ENCODE measurements at regions not wholly inside any gene's neighbourhood (a gene's known extent, or its start where the extent isn't known, plus 50 kb on each side); places are given as distances from the start of the nearest gene placed in this dataset.
"Not testable (repeated sequence)": the region's sequence is repeated elsewhere in the genome, so short reads cannot be mapped to it uniquely, and the experiment has no call there.

DNA sequence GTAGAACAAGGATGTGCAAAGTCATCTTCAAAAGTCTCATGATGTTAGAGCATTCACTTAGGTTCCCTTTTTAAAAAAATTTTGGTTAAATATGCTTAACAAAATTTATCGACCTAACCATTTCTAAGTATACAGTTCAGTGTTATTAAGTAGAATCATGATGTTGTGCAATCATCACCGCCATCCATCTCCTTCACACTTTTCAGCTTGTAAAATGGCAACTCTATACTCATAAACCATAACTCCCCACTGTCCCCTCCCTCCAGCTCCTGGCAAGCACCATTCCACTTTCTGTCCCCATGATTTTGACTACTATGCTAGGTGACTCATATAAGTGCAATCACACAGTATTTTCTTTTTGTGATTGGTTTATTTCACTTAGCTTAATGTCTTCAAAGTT lies 895.0 kb downstream of the TBL1XR1 start:
- DNase-seq: no peak

GRCh38 chr3:176296066-176296597 lies 901.1 kb downstream of the TBL1XR1 start:
- no peak for DNase-seq

DNA sequence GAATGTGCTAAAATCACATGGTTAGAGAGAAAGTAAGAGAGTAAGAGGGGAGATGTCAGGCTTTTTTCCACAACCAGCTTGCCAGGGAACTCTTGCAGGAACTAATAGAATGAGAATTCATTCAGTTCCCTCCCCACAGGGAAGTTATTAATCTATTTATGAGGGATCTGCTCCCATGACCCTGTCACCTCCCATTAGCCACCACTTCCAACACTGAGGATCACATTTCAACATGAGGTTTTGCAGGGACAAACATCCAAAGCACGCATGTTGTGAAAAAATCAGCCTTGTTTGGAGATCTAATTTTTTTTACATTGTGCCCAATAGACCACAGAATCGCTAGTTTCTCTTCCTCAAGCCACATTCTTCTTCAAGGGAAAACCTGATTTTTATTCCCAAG lies 904.0 kb downstream of the TBL1XR1 start:
- DNase-seq: no peak

DNA sequence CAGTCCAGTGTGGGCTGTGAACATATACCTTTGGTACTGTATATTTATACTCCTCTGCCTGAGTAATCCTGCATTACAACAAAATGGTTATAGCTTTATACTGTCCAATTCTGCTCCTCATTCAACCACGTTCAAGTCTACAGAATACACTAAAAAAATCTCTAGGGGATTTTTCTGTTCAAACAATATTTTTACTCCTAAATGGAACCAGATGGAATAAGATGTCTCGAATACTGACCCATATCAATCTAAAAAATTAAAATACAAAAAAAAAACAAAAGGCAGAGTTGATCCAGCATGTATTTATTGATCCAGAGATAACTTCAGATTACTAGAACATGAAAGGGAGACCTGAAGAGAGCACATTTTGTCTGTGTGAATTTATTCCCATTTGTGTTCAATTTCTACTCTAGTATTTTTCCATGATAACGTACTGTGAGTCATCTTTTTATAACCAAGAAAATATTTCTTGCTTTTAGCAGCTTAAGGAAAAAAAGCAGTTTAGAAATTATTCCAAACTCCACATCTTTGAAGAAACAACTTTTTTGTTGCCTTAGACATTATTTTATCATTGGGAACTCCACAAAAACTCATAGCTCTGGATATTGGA lies 910.7 kb downstream of the TBL1XR1 start:
- DNase-seq: no peak

DNA sequence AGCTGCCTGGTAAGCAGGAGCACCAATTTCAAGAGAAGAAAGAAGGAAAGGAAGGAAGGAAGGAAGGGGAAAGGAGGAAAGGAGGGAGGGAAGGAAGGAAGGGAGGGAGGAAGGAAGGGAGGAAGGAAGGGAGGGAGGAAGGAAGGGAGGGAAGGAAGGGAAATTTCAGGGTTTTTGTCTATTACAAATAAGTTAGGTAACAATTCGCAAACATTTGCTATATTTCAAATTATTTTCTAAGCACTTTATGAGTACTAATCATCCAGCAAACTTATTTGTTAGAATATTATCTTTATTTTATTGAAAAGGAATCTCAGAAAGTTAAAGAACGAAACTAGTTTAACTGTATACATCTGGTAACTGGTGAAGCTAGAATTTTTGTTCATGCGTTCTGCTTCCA lies 921.7 kb downstream of the TBL1XR1 start:
- DNase-seq: no peak

DNA sequence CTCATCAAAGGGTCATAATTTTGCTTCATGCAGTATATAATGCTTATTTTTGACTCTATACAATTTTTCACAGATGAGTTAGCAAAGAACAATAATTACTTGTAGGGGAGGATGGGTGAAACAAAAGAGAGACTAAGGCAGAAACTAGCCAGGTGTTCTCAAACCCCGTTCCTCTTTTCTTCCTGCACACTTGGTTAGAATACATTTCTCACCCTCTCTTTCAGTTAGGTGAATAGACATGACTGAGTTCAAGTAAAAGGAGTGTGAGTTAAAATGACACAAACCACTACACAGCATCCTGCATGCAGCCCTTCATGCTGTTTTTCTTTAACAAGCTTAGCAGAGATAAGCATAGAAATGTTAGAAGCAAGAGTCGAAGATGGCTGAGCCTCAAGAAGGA lies 922.2 kb downstream of the TBL1XR1 start:
- no peak for DNase-seq

GRCh38 chr3:176274161-176274560 lies 923.1 kb downstream of the TBL1XR1 start:
- DNase-seq: no peak

- DNase-seq: peak; percentile 18
These were observed 935.2 kb downstream of the TBL1XR1 start for GRCh38 chr3:176262071-176262470.

- no peak for DNase-seq
These were observed 950.1 kb downstream of the TBL1XR1 start for GRCh38 chr3:176247191-176247590.

DNA sequence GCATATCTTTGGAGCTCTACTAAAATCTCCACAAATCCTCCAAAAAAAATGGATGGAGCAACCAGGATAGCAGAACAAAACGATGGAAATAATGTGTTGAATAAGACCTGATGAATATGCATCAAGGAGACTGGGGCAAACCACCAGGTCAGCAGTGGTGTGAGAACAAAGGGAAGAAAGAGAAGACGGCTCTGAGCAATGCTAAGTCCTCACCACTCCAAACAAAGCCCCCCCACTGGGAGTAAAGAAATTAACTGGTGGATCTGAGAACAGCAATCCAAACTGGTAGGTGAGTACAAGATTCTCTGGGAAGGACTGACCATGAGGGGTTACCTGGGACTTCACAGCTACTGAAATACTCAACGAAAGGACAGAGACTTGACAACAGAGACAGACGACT lies 977.3 kb downstream of the TBL1XR1 start:
- no peak for DNase-seq

DNA sequence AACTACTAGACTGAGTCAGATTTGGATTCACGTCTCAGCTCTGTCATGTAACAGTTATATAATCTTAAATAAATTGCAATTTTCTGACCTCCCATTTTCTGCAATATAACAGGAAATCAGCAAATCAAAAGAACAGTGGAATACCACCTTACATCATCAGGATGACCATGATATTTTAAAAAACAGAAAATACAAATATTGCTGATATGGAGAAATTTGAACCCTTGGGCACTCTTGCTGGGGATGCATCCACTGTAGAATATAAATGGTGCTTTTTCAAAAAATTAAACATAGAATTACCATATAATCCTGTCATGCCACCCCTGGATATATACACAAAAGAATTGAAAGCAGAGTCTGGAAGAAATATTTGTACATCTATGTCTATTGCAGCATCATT lies 982.5 kb downstream of the TBL1XR1 start:
- DNase-seq: no peak

DNA sequence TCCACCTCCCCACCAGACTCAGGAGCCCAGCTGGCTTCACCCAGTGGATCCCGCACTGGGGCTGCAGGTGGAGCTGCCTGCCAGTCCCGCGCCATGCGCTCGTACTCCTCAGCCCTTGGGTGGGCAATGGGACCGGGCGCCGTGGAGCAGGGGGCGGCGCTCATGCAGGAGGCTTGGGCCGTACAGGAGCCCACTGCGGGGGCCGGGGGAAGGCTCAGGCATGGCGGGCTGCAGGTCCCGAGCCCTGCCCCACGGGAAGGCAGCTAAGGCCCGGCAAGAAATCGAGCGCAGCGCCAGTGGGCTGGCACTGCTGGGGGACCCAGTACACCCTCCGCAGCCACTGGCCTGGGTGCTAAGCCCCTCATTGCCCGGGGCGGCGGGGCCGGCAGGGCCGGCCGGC lies 984.0 kb downstream of the TBL1XR1 start:
- not testable (repeated sequence) for DNase-seq

DNA sequence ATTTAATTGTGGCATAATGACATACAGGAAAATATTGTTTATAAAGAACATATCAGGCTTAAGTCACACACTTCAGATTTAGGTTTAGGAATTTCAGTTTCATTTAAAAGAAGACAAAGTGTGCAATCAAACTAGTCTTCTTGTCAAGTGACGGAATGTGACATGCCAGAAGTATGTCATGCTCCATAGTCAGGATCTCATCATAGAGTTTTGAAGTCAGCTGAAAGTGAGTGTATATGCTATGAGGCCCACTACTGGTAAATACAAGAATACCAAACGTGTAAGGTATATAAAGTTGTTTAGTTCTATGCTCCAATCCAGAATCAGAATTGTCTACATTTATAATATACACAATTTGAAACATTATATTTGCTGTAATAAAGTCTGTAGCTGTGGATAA lies 988.4 kb downstream of the TBL1XR1 start:
- no peak for DNase-seq

DNA sequence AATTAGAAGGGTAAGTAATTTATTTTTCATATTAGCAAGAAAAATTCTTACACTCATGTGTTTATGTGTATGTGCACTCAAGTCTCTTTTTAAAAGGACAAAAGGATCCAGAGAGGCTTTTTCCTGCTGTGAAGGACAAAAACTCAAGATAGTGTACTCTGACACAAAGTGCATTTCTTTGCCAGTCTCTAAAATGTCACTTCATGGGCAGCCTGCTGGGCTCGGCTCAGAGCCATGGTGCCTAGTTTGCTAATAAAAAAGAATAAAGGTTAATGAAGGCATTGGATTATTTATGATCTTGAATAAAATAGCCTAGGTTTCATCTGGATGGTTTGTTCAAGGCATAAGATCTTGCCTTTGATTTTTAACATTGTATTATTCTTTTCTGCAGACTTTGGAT lies 989.0 kb downstream of the TBL1XR1 start:
- no peak for DNase-seq

- DNase-seq: no peak
These were observed 990.5 kb downstream of the TBL1XR1 start for GRCh38 chr3:176206809-176207208.

DNA sequence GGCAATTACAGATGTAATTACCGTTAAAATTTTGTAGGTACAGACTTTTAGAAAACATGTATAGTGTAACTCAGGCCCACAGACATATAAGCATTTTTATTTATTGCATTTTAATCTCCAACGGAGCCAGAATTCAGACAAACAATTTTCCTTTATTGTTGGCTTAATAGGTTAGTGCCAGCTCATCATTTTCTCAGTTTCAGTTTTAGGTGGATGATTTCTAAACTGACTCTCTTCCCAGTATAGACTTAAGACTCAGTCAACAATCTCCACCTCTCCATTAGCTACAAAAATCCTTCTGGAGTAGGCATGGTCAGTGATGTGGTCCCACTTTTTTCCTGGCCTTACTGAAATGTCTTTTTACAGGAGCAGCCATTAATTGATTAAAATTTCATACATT lies 994.6 kb downstream of the TBL1XR1 start:
- no peak for DNase-seq

GRCh38 chr3:176193032-176193730 lies 1004.1 kb downstream of the TBL1XR1 start:
- peak; percentile 59 for DNase-seq

- peak; percentile 87 for DNase-seq
These were observed 1006.5 kb downstream of the TBL1XR1 start for GRCh38 chr3:176190755-176191154.

DNA sequence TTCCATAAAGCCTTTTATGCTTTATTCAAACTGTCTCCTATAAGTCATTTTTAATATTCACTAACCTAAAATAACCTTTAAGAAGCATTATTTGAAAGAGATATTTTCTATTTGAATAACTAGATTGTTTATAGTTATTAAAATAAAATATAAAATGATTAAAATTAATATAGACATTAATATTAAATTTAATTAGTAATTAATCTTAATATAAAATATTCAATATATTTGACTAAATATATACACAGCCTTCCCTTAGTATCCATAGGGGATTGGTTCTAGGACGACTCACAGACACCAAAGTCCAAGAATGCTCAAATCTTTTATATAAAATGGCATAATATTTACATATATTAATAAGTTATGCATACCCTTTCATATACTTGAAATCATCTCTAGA lies 1014.1 kb downstream of the TBL1XR1 start:
- no peak for DNase-seq

DNA sequence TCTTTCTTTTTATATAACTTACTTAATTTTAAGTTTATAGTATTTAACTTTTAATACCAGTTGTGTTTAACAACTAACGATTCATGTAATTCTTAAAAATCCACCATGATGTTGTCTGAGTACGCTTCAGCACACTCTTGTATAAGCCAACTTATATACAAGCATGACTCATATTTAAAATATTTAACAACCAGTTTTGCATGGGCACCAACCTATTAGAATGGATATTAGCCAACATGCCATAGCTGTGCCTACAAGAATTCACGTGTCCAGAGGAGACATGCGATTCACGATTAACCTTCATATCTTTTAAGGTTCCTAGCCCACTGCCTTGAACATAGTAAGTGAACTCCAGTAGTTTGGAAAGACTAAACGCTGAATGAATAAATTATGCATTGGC lies 1023.2 kb downstream of the TBL1XR1 start:
- no peak for DNase-seq

GRCh38 chr3:176172492-176172891 lies 1024.8 kb downstream of the TBL1XR1 start:
- DNase-seq: no peak

DNA sequence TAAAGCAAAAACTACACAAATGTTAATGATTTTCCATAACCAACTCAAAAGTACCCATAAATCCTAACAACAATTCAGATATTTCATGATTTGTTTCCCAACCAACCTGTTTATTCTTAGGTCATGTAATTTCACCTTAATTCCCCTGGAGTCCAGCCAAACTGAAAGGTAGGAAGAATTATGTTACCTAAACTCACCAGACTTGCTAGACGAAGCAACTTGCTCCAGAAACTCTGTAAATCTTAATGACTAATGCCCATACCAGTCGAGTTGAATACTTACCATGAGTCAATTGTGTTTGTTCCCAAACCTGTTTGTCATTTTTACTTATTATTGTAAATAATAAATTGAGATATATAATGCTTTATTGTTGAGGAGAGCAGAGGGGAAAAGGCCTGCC lies 1030.0 kb downstream of the TBL1XR1 start:
- no peak for DNase-seq

GRCh38 chr3:176160997-176161396 lies 1036.3 kb downstream of the TBL1XR1 start:
- DNase-seq: no peak

DNA sequence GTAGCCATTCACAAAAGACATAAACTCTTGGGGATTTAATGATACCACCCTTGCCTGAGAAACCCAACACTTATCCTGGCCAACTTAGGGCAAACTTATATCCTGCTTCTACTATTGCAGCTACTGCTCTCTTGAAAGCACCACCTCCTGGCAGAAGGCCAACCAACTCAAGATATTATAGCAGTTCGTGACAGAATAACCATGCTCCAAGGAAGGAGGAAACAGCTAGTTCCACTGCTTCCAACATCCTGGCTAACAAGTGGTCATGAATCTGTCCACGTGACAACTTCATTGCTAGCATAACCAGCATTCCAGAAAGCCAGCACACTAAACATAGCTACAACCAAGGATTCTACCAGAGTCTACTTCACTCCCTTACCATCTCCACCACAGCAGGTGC lies 1037.5 kb downstream of the TBL1XR1 start:
- DNase-seq: no peak

DNA sequence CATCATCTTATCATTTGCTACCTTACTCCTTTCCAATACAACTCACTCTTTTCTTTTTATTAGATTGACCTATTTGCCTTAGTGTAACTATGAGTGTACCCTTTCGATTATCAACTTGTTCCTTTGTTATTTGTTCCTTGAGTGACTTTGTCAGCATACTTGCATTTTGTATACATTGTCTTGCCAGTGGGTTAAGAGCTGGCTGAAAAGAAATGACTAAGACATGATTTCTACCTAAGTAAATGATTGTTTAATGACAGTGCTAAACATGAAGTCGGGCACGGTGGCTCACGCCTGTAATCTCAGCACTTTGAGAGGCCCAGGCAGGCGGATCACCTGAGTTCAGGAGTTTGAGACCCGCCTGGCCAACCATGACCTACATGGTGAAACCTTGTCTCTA lies 1042.3 kb downstream of the TBL1XR1 start:
- no peak for DNase-seq

Data from NCI-H446 treated with DMSO at 0.1 percent for 48 hours (cell line).